GM21447 (cell line): ENCODE measurements at regions not wholly inside any gene's neighbourhood (a gene's known extent, or its start where the extent isn't known, plus 50 kb on each side); places are given as distances from the start of the nearest gene placed in this dataset.

Experiments
- ATAC-seq: cut with Tn5 transposase; IDR thresholded peaks from one replicate; pipeline ENCODE4 v1.9.1; 2021; ENCODE audit not compliant: unreplicated experiment

DNA sequence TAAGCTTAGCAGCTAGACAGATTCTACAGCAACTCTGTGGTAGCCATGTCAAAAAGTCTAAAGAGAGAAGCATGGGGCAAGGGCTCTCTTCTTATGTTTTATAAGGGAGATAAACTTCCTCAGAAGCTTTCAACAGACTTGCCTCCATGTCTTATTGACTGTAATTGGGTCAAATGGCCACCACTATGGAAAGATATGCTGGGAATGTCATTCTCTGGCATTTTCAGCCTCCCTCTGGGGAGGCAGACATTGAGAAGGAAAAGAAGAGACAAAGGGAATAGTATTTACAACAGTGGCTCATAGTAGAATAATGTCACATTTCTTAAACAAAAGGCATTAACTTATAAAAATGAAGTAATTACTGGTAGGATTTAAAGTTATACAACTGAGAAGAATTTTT lies 1964.5 kb upstream of the PIK3C3 start:
- no peak for ATAC-seq

- no peak for ATAC-seq
These were observed 1978.3 kb upstream of the PIK3C3 start for GRCh38 chr18:39976771-39977170.

DNA sequence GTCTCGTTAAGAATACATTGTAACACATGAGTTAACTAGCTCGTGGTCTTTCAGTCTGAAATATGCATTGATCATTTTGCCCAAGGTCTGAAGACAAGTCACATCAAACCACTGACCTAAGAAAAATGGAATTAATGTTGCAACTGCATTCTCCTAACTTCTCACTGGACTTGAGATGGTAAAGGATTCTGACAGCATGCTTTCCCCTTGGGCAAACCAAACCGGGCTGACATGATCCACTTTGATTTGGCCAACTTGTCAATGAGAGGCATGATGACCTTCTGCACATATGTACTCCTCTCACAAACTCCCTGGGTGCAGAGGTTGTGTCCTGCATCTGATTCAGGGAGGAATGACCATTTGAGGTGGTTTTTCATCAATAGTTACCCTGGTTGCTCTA lies 1982.5 kb upstream of the PIK3C3 start:
- ATAC-seq: no peak

GRCh38 chr18:39969803-39970494 lies 1985.1 kb upstream of the PIK3C3 start:
- ATAC-seq: no peak

- no peak for ATAC-seq
These were observed 1988.8 kb upstream of the PIK3C3 start for GRCh38 chr18:39966275-39966674.

- no peak for ATAC-seq
These were observed 1992.5 kb upstream of the PIK3C3 start for GRCh38 chr18:39962546-39962945.

DNA sequence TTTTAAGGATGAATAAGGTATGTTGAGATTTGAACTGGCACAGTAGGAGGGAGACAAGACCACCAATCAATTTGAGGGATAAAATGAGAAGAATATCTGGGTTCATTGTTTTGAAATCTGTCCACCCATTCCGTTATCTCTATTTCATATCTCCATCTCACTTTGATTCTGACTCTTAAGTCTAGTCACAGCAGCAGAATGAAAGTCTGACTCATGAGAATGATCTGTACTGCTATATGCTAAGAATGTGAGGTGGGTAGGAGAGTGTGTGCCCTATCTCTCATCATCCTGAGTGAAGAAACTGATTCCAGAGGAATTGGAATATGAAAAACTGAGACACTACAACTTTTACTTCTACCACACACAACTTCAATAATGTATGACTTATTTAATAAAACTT lies 1994.5 kb upstream of the PIK3C3 start:
- ATAC-seq: no peak

DNA sequence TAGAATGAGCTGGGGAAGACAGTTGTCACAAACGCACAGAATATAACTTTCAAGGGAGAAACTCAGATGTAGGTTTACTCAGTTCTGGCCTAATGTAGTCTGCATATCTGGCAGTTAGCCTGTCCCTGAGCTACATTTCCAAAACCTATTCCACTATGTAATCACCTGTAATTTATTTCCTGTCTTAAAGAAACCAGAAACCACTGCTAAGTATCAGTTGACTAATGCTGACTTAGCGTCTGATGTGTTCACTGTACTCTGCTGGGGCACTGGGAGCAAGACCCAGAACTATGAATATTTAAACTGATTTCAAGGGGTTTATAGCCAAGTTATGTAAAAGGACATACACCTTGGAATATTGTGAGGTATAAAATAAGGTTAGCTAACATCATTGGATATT lies 1995.2 kb upstream of the PIK3C3 start:
- no peak for ATAC-seq

DNA sequence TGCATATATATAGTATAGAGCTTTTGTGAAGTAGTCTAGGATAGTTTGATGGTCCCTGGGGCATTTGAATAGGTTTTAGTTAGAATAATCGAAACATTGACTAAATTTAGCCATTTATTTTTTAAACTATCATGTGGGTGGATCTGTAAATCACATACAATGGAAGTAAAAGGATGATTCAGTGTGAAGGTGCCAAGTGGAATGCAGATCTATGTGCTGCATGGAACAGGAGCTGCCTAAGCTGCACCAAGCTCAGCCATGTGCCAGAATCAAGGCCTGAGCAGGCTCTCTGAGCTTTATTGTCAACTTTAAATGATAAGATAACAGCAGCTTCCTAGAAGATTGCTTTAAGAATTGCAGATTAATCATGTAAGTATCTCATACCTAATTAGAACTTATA lies 1996.2 kb upstream of the PIK3C3 start:
- ATAC-seq: no peak

GRCh38 chr18:39952816-39953215 lies 2002.2 kb upstream of the PIK3C3 start:
- no peak for ATAC-seq

GRCh38 chr18:39951142-39951720 lies 2003.8 kb upstream of the PIK3C3 start:
- ATAC-seq: no peak

GRCh38 chr18:39946623-39947061 lies 2008.4 kb upstream of the PIK3C3 start:
- ATAC-seq: no peak

GRCh38 chr18:39945076-39945475 lies 2010.0 kb upstream of the PIK3C3 start:
- no peak for ATAC-seq

GRCh38 chr18:39942702-39943101 lies 2012.3 kb upstream of the PIK3C3 start:
- ATAC-seq: no peak

DNA sequence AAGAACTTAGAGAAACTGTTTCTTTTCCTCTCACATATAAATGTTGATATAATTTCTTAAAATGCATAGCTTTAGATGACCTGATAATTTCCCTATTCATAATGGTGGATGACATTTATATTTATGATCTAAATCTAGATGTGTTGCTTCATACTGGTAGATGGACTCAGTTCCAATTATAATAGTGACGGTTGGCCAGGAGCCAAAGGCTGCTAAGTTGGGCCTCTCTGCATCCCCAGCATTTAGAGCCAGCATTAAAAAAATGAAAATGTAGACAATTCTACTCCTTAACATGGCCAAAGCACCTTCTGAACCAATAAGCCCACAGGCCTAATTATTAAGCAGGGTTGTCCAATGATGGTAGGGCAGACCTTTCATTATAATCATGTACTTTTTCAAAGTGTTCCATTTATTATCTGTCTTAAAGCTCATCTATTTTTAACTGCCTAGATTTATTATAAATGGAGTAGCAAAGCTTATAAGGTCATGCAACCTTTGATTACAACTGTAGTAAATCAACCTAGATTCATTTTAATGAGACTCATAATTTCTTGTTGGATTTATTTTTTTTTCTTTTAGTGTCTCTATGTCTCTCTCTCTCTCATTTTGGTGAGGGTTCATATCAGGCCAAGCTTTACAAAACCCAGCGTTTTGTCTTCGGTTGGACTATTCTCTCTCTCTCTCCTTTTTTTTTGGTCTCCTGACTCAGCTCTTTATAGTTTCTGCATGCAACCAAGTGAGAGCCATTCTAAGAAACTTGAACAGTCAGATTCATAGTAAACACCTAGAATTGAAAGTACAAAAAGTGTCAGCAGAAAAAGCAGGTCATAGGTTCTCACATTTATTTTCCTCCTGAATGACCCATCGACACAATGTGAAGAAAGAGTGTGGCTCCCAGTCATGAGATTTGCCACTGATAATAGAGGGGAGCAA lies 2016.1 kb upstream of the PIK3C3 start:
- no peak for ATAC-seq

- no peak for ATAC-seq
These were observed 2019.4 kb upstream of the PIK3C3 start for GRCh38 chr18:39935598-39935997.

GRCh38 chr18:39918847-39919246 lies 2036.2 kb upstream of the PIK3C3 start:
- ATAC-seq: no peak

- no peak for ATAC-seq
These were observed 2041.2 kb upstream of the PIK3C3 start for GRCh38 chr18:39913672-39914366.

DNA sequence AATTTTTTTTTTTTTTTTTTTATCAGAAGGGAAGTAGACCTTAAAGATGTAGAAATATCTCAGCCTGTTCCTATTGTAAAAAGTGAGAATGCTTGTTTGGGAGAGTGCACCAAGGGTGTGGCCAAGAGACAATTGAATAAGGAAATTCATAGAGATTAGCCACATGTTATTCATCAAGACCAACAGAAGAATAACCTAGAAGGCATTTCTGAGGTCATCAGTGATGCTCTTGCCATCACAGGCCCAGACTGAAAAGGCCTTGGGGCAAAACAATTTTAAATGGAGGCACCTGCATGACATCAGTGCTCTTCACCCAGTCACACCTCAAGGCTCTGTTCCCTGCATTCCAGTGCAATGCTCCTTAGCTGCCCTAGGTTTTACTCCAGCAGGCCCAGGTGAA lies 2043.3 kb upstream of the PIK3C3 start:
- no peak for ATAC-seq

DNA sequence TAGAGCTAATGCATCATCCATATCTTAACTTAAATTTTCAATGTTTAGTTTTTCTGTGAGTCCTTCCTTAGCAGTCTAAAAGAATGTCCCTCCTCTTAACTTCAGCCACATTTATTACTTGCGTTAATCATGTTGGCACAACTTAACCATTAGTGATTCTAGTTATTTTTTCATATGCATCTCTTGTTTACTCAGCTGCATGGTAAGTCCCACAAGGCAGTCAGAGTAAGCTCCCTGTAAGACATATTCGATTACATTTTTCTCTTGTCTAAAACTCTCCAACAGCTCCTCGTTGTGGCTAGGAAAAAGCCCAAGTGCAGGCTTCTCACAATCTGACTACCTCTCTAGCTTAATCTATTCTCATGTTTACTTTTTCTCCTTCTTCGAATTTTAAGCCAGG lies 2045.3 kb upstream of the PIK3C3 start:
- no peak for ATAC-seq

DNA sequence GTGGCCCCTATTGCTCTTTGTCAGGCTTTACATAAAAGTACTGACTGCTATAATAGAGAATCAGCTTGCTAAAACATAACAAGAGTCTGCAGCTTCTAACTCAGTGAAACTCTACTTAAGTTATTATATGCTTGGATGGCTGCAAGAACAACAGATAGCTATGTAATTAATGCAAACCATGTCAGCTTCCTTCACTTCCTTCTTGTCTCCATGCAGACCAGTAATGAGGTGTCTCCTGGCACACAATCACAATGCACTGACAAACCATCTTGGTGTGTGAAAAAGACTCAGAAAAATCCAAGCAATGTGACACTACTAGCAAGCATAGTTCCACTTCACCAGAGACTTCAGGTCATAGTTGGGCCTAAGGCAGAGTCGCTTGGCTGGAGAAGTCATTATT lies 2068.9 kb upstream of the PIK3C3 start:
- ATAC-seq: no peak
